CD8-positive, alpha-beta memory T cell (primary cell): ENCODE measurements at regions not wholly inside any gene's neighbourhood (a gene's known extent, or its start where the extent isn't known, plus 50 kb on each side); places are given as distances from the start of the nearest gene placed in this dataset.

ENCODE experiments used
- CTCF ChIA-PET: fragments of 350-600 bp; sonication (Branson Sonifier 250); formaldehyde crosslinking; loops from one replicate; lab custom pipeline; 2021; ENCODE audit warnings: antibody characterized with exemption; lab: Charles Lee
- POLR2A ChIA-PET: fragments of 350-600 bp; sonication (Branson Sonifier 250); formaldehyde crosslinking; loops from one replicate; lab custom pipeline; 2021; ENCODE audit warnings: antibody characterized with exemption; lab: Charles Lee
- DNase-seq, 5 donors: peaks; one replicate each; pipeline versions ENCODE4 v3.0.0 to v3.0.0-alpha.2; 2020 to 2022; ENCODE audit warnings: mixed read lengths in 1 of 5
- H3K27ac ChIP-seq: one replicate; pipeline ENCODE4 v1.7.0; 2013; ENCODE audit warnings: low read depth, mild to moderate bottlenecking, low read length, moderate library complexity
- H3K27me3 ChIP-seq: 2 replicates; pipeline ENCODE4 v1.7.0; 2013; ENCODE audit warnings: low read length, mild to moderate bottlenecking; ENCODE audit not compliant: insufficient read depth, poor library complexity, severe bottlenecking
- H3K36me3 ChIP-seq: 2 replicates; pipeline ENCODE4 v1.7.0; 2013; ENCODE audit warnings: mild to moderate bottlenecking, low read length, moderate library complexity; ENCODE audit not compliant: insufficient read depth
- H3K4me1 ChIP-seq: 2 replicates; pipeline ENCODE4 v1.7.0; 2013; ENCODE audit warnings: mild to moderate bottlenecking, low read length, moderate library complexity; ENCODE audit not compliant: insufficient read depth
- H3K4me3 ChIP-seq: 2 replicates; pipeline ENCODE4 v1.7.0; 2013; ENCODE audit warnings: mild to moderate bottlenecking, low read length
- H3K9me3 ChIP-seq: 2 replicates; pipeline ENCODE4 v1.7.0; 2013; ENCODE audit warnings: mild to moderate bottlenecking, low read length
- H3K27ac Mint-ChIP-seq, 8 donors: one replicate each; pipeline ENCODE4 v1.8.0; 2020 to 2021; ENCODE audit warnings: mixed read lengths in 8 of 8, mild to moderate bottlenecking in 6 of 8, inconsistent platforms in 3 of 8, moderate library complexity in 3 of 8
- H3K27me3 Mint-ChIP-seq, 2 donors: one replicate each; pipeline ENCODE4 v1.8.0; 2020 to 2021; ENCODE audit warnings: mixed read lengths in 2 of 2, mild to moderate bottlenecking in 1 of 2, moderate library complexity in 1 of 2
- H3K36me3 Mint-ChIP-seq, 3 donors: one replicate each; pipeline ENCODE4 v1.8.0; 2020 to 2021; ENCODE audit warnings: mixed read lengths in 3 of 3, inconsistent platforms in 1 of 3, mild to moderate bottlenecking in 1 of 3
- H3K4me1 Mint-ChIP-seq, 3 donors: one replicate each; pipeline ENCODE4 v1.8.0; 2020 to 2021; ENCODE audit warnings: mixed read lengths in 3 of 3, inconsistent platforms in 1 of 3, mild to moderate bottlenecking in 1 of 3
- H3K4me3 Mint-ChIP-seq, 7 donors: one replicate each; pipeline ENCODE4 v1.8.0; 2020 to 2021; ENCODE audit warnings: mixed read lengths in 7 of 7, mild to moderate bottlenecking in 6 of 7, moderate library complexity in 4 of 7, inconsistent platforms in 2 of 7
- H3K9me3 Mint-ChIP-seq, 5 donors: one replicate each; pipeline ENCODE4 v1.8.0; 2020 to 2022; ENCODE audit warnings: mixed read lengths in 5 of 5, mild to moderate bottlenecking in 3 of 5, moderate library complexity in 2 of 5, inconsistent platforms in 1 of 5

DNA sequence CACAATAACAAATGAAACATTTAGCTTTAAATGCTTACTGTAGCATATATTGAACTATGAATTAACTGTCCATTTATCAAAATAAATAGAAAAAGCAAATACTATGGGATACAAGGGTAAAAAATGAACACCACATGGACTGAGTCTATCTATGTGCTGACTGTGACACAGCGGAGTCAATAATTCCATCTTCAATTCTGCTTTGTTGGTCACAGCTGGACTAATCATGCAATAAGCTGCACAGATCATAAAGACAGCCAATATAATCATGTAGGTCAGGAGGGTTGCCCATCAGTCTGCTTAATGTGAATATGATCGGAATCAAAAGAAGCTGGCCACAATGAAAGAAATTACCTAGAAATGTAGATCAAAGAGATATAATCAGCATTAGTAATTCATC is 95.7 kb upstream of the FAM47A start:
- POLR2A ChIA-PET = no interaction called here
- Histone ChIP-seq H3K9me3 (no peaks in the 10 kb centered on the region), H3K4me3 (no peak overlapping the region), H3K4me1 (no peaks in the 10 kb centered on the region), H3K27me3 (no peaks in the 10 kb centered on the region), H3K36me3 (no peaks in the 10 kb centered on the region), H3K27ac (no peak overlapping the region)
- CTCF ChIA-PET = no interaction called here
- H3K27me3 Mint-ChIP-seq = no peaks in the 10 kb centered on the region
- no peak overlapping the region for H3K27ac Mint-ChIP-seq
- no peak overlapping the region for H3K4me3 Mint-ChIP-seq
- H3K36me3 Mint-ChIP-seq = no peaks in the 10 kb centered on the region
- DNase-seq = no peak
- H3K4me1 Mint-ChIP-seq = no peaks in the 10 kb centered on the region
- peaks cover 4 to 8% (median 5%) of the 10 kb centered on the region in 5 donors for H3K9me3 Mint-ChIP-seq

DNA sequence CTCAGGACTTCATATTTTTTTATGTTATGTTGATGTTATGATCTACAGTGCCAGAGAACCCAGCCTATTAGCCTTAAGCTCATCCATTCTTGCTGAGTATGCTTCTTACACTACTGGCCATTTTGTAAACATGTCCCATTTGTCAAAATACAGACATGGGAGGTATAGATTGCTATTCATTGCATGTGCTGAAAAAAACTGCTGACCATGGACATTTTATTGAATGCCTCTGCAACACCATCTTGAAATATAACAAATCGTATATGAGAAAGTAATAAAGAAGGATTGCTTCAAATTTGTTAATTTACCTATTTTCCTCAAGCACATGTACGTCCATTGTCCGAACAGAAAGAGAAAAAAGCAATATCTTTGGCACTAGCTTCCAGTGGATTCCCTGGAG is 91.5 kb upstream of the FAM47A start:
- DNase-seq = no peak
- Histone ChIP-seq H3K4me1 (no peaks in the 10 kb centered on the region), H3K27ac (no peak overlapping the region), H3K36me3 (no peaks in the 10 kb centered on the region), H3K27me3 (no peaks in the 10 kb centered on the region), H3K9me3 (no peaks in the 10 kb centered on the region), H3K4me3 (no peak overlapping the region)
- ChIA-PET CTCF (no interaction called here), POLR2A (no interaction called here)
- Mint-ChIP-seq H3K27me3 (no peaks in the 10 kb centered on the region), H3K4me3 (no peak overlapping the region), H3K27ac (no peak overlapping the region), H3K36me3 (no peaks in the 10 kb centered on the region), H3K9me3 (peaks cover 4 to 15% (median 7%) of the 10 kb centered on the region in 5 donors), H3K4me1 (no peaks in the 10 kb centered on the region)

DNA sequence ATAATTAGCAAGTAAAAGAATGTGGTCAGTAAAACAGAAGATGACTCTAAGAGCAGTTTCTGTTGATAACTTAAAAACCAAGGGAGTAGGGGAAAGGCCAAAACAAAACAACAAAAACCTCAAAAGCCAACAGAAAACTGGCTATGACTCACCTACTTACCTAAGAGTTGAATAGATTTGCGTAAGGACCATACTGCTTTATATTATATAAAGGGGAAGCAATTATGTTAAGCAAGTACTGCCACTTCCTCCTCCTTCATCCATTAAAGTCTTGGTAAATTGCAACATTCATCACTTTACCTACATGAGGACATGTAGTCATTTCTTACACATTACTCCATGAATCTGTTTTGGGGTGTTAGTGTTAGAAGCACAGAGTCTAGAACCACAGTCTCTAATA is 85.9 kb upstream of the FAM47A start:
- no peak overlapping the region for H3K27ac Mint-ChIP-seq
- H3K4me1 ChIP-seq = no peaks in the 10 kb centered on the region
- CTCF ChIA-PET = no interaction called here

DNA sequence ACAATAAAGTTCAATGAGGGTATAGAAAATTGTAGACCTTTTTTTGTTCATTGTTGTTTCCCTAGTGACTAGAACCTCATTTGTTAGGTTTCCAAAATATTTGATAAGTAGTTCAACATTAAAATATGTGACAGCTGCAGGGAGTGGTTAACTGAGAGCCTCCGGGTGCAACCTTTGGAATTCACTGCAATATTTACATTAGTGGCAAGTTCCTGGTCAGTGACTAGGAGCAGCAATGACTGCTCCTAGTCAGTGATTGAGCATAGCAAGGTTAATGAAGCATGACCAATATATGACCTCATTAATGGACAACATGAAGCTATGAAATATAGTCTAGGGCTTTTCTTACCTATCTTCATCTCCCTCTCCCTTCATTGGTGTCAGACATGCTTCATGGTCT is 65.8 kb upstream of the FAM47A start:
- Histone ChIP-seq H3K4me3 (no peak overlapping the region), H3K9me3 (no peaks in the 10 kb centered on the region), H3K27me3 (no peaks in the 10 kb centered on the region), H3K4me1 (no peaks in the 10 kb centered on the region), H3K27ac (no peak overlapping the region), H3K36me3 (no peaks in the 10 kb centered on the region)
- no peak for DNase-seq
- peaks cover 0 to 10% (median 4%) of the 10 kb centered on the region in 5 donors for H3K9me3 Mint-ChIP-seq
- H3K27ac Mint-ChIP-seq = no peak overlapping the region
- ChIA-PET POLR2A (no interaction called here), CTCF (no interaction called here)
- no peaks in the 10 kb centered on the region for H3K36me3 Mint-ChIP-seq
- H3K27me3 Mint-ChIP-seq = no peaks in the 10 kb centered on the region
- no peak overlapping the region for H3K4me3 Mint-ChIP-seq
- H3K4me1 Mint-ChIP-seq = no peaks in the 10 kb centered on the region

More for the DNA sequence above, 85.9 kb upstream of the FAM47A start:
- H3K9me3 ChIP-seq = no peaks in the 10 kb centered on the region
- POLR2A ChIA-PET = no interaction called here
- Mint-ChIP-seq H3K27me3 (no peaks in the 10 kb centered on the region), H3K36me3 (no peaks in the 10 kb centered on the region), H3K9me3 (peaks cover 0 to 16% (median 10%) of the 10 kb centered on the region in 5 donors), H3K4me1 (no peaks in the 10 kb centered on the region), H3K4me3 (no peak overlapping the region)
- no peaks in the 10 kb centered on the region for H3K36me3 ChIP-seq
- H3K4me3 ChIP-seq = no peak overlapping the region
- no peaks in the 10 kb centered on the region for H3K27me3 ChIP-seq
- no peak overlapping the region for H3K27ac ChIP-seq
- DNase-seq = no peak
